ENCODE measurements at regions not wholly inside any gene's neighbourhood (a gene's known extent, or its start where the extent isn't known, plus 50 kb on each side); places are given as distances from the start of the nearest gene placed in this dataset.

- TF ChIP-seq CTCF (conservative IDR thresholded peaks at IDR 0.05) (no peak), EZH2 (IDR thresholded peaks at IDR 0.05; ENCODE audit: low read depth) (no peak)
Measured at GRCh38 chr2:6784291-6784690, 81.4 kb downstream of the CMPK2 start.

All from PC-9 (cell line).